Hepatic stellate cell (primary cell): ENCODE measurements at regions not wholly inside any gene's neighbourhood (a gene's known extent, or its start where the extent isn't known, plus 50 kb on each side); places are given as distances from the start of the nearest gene placed in this dataset.
A peak's percentile ranks its signal among the peaks of the same experiment; 100 is the strongest.

ENCODE experiments used
- DNase-seq: peaks from one replicate; pipeline ENCODE4 v3.0.0; 2011; ENCODE audit warnings: low spot score

- no peak for DNase-seq
Measured at GRCh38 chr2:37866171-37866934, 58.7 kb upstream of the RMDN2 start.

- DNase-seq: no peak
Measured at GRCh38 chr2:37867166-37867565, 57.9 kb upstream of the RMDN2 start.

GRCh38 chr2:37868866-37869265 lies 56.2 kb upstream of the RMDN2 start:
- DNase-seq: no peak

- DNase-seq: no peak
Measured at GRCh38 chr2:37869304-37869703, 55.8 kb upstream of the RMDN2 start.

GRCh38 chr2:37869771-37870170 lies 55.3 kb upstream of the RMDN2 start:
- DNase-seq: no peak

- DNase-seq: peak; percentile 31
Measured at GRCh38 chr2:37870829-37871228, 54.3 kb upstream of the RMDN2 start.

GRCh38 chr2:37871456-37872191 lies 53.5 kb upstream of the RMDN2 start:
- DNase-seq: peak; percentile 34

- DNase-seq: no peak
Measured at GRCh38 chr2:37872192-37872750, 52.8 kb upstream of the RMDN2 start.

GRCh38 chr2:37873229-37873628 lies 51.9 kb upstream of the RMDN2 start:
- no peak for DNase-seq

- no peak for DNase-seq
Measured at GRCh38 chr2:37873749-37874330, 51.2 kb upstream of the RMDN2 start.

- no peak for DNase-seq
Measured at GRCh38 chr2:37874470-37874869, 50.6 kb upstream of the RMDN2 start.
